Activated naive CD8-positive, alpha-beta T cell treated with anti-CD3 and anti-CD28 coated beads, Interleukin-2, amount 10 ng/mL, durations not matched to agents 7 days and 5 days (primary cell): ENCODE measurements at regions not wholly inside any gene's neighbourhood (a gene's known extent, or its start where the extent isn't known, plus 50 kb on each side); places are given as distances from the start of the nearest gene placed in this dataset.

Source experiments
- ATAC-seq: fragments of 150-1000 bp; cut with Tn5 transposase; one replicate; pipeline ENCODE4 v1.10.0; 2021; ENCODE audit warnings: low read depth, moderate library complexity
- POLR2A ChIA-PET: fragments of 350-600 bp; sonication (Branson Sonifier 250); formaldehyde crosslinking; loops from one replicate; lab custom pipeline; 2021; ENCODE audit warnings: antibody characterized with exemption; lab: Charles Lee
- DNase-seq: peaks from one replicate; pipeline ENCODE4 v3.0.0; 2021
- H3K27ac Mint-ChIP-seq: one replicate; pipeline ENCODE4 v1.8.0; 2022; ENCODE audit warnings: mild to moderate bottlenecking, mixed read lengths
- H3K27me3 Mint-ChIP-seq: one replicate; pipeline ENCODE4 v1.8.0; 2022; ENCODE audit warnings: mild to moderate bottlenecking, moderate library complexity, mixed read lengths
- H3K36me3 Mint-ChIP-seq: one replicate; pipeline ENCODE4 v1.8.0; 2021; ENCODE audit warnings: mild to moderate bottlenecking, mixed read lengths
- H3K4me1 Mint-ChIP-seq: one replicate; pipeline ENCODE4 v1.8.0; 2021; ENCODE audit warnings: mixed read lengths
- H3K4me3 Mint-ChIP-seq: one replicate; pipeline ENCODE4 v1.8.0; 2022; ENCODE audit warnings: mild to moderate bottlenecking, moderate library complexity, mixed read lengths
- H3K9me3 Mint-ChIP-seq: one replicate; pipeline ENCODE4 v1.8.0; 2021; ENCODE audit warnings: mixed read lengths

DNA sequence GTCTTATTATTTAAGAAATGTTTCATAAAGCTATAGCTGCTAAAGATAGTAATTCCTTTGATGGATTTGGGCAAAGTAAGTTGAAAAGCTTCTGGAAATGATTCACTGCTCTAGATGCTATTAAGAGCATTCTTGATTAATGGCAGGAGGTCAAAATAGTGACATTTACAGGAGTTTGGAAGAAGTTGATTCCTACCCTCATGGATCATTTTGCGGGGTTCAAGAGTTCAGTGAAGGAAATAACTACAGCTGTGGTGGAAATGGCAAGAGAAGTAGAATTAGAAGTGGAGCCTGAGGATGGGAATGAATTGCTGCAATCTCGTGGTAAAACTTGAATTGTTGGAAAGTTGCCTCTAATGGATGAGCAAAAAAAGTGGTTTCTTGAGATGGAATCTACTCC, 316.1 kb downstream of the UTRN start:
- Mint-ChIP-seq H3K27ac (no peak overlapping the region), H3K4me1 (peaks cover 24% of the 10 kb centered on the region), H3K4me3 (no peak overlapping the region), H3K27me3 (no peaks in the 10 kb centered on the region), H3K36me3 (peaks cover 48% of the 10 kb centered on the region), H3K9me3 (peaks cover 3% of the 10 kb centered on the region)
- POLR2A ChIA-PET, result interaction anchor here (0.9 kb wide), 1 partner anchor 18 kb away, joined by 3 read pairs; no protein-coding TSS in a partner anchor
- ATAC-seq (no peak), DNase-seq (no peak)

DNA sequence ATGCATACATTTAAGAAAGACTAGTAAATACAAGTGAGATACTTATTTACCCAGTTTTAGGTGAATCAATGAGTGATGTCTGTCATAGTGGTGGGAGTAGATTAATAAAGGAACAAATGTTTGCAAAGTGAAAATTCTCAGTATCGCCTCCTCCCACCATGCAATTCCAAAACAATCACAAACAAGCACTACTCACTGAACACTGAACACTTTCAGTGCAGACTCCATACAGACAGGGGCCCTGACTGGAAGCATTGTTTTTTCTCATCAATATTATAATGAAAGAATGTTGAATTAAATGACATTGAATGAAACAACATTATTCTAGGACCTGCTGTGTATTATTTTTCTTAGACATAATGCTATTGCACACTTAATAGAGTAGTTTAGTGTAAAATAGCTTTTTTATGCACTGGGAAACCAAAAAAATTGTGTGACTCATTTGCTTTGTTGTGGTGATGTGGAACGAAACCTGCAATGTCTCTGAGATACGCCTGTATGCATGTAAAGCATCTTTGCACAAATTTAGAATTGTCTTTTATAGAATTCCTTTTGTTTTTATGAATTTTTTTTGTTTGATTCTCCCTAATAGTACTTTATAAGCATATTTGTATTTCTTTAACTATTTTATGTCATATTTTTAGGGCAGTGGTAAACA, 317.5 kb downstream of the UTRN start:
- POLR2A ChIA-PET, result interaction anchor here (1.3 kb wide), 1 partner anchor 19 kb away, joined by 5 read pairs; no protein-coding TSS in a partner anchor
- H3K4me3 Mint-ChIP-seq, result peak overlapping the region; percentile 19
- DNase-seq, result no peak

DNA sequence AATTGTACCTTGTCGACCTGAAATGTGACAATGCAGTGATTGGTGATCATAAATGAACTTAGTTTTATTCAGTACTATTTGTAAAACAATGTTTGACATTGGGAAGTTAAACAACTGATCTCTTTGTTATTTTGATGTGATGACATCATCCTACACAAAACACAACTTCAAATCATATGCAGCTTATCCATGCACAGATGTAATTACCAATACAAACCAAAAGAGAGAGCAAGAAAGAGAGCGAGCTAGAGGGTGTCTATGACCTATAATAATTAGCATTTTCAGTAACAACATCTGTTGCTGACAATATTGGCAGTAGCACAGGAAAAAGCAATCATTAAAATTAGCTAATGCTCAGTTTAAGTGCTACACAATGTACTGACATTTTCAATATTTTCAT, 320.9 kb downstream of the UTRN start:
- Mint-ChIP-seq H3K9me3 (no peaks in the 10 kb centered on the region), H3K27ac (no peak overlapping the region), H3K27me3 (no peaks in the 10 kb centered on the region), H3K4me1 (peaks cover 36% of the 10 kb centered on the region), H3K4me3 (no peak overlapping the region), H3K36me3 (peaks cover 52% of the 10 kb centered on the region)
- ATAC-seq (no peak), DNase-seq (no peak)
- POLR2A ChIA-PET, result no interaction called here

More for the DNA sequence above, 317.5 kb downstream of the UTRN start:
- H3K36me3 Mint-ChIP-seq, result peaks cover 58% of the 10 kb centered on the region
- no peaks in the 10 kb centered on the region for H3K27me3 Mint-ChIP-seq
- no peak overlapping the region for H3K27ac Mint-ChIP-seq
- peak; percentile 83 for ATAC-seq
- peaks cover 28% of the 10 kb centered on the region for H3K4me1 Mint-ChIP-seq
- H3K9me3 Mint-ChIP-seq, result peaks cover 3% of the 10 kb centered on the region

- ATAC-seq (no peak), DNase-seq (no peak)
- POLR2A ChIA-PET, result no interaction called here
- peak overlapping the region; percentile 9 for H3K27ac Mint-ChIP-seq
- H3K4me1 Mint-ChIP-seq, result peaks cover 34% of the 10 kb centered on the region
- H3K4me3 Mint-ChIP-seq, result peak overlapping the region; percentile 21
- H3K36me3 Mint-ChIP-seq, result peaks cover 49% of the 10 kb centered on the region
- H3K27me3 Mint-ChIP-seq, result no peaks in the 10 kb centered on the region
- H3K9me3 Mint-ChIP-seq, result no peaks in the 10 kb centered on the region
Observed at GRCh38 chr6:144607998-144608735, 323.0 kb downstream of the UTRN start.

DNA sequence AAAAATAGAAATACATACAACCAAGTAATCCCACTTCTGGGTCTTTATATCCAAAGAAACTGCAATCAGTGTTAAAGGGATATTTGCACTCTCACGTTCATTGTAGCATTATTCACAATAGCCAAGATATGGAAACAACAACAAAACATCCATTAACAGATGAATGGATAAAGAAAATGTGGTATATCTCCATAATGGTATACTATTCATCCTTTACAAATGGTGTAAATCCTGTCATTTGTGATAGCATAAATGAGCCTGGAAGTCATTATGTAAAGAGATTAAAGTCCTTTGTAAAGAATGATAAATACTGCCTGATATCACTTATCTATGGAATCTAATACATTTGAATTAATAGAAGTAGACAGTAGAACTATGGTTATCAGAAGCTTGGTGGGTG, 327.7 kb downstream of the UTRN start:
- H3K4me1 Mint-ChIP-seq, result peaks cover 29% of the 10 kb centered on the region
- peaks cover 38% of the 10 kb centered on the region for H3K36me3 Mint-ChIP-seq
- peak overlapping the region; percentile 40 for H3K27ac Mint-ChIP-seq
- ATAC-seq, result no peak
- no peaks in the 10 kb centered on the region for H3K27me3 Mint-ChIP-seq
- H3K4me3 Mint-ChIP-seq, result no peak overlapping the region
- no peak for DNase-seq
- no peaks in the 10 kb centered on the region for H3K9me3 Mint-ChIP-seq
- POLR2A ChIA-PET, result no interaction called here

DNA sequence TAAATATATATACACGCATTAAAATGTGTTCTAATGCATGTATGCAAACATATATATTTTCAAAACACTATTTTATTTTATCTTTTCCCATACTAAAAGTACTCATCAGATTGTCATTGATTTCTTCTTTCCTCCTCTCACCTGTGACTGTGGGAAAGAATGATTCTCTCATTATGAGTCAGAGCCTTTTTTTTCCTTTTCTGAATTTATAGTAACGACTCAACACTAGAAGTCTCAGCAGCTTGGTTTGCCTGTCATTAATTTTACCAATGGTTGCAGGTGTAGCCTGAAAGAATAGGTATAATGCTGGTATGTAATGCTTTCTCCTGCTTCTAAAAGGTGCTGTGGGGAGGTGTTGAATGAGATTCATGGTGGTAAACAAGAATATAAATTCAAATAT, 328.7 kb downstream of the UTRN start:
- no peak overlapping the region for H3K27ac Mint-ChIP-seq
- peaks cover 29% of the 10 kb centered on the region for H3K36me3 Mint-ChIP-seq
- no peak for DNase-seq
- H3K4me1 Mint-ChIP-seq, result peaks cover 18% of the 10 kb centered on the region
- no peaks in the 10 kb centered on the region for H3K27me3 Mint-ChIP-seq
- ATAC-seq, result no peak
- H3K9me3 Mint-ChIP-seq, result no peaks in the 10 kb centered on the region
- no peak overlapping the region for H3K4me3 Mint-ChIP-seq
- POLR2A ChIA-PET, result no interaction called here

DNA sequence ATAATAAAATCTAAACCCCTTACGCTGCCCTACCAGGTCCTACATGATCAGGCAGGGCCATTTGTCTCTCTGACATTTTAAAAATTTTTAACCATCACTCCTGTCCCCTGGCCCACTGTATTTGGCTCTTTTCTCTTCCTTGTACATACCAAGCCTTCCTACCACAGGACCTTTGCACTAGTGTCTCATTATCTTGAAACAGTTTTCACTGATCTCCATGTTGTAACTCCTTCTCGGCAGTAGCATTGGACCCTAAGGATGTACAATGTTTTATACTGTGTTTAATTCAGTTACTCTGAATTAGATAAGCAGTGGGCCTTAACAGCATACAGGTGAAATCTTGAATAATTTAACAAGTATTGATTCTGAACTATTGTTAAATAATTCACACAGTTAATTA, 330.7 kb downstream of the UTRN start:
- Mint-ChIP-seq H3K36me3 (peaks cover 19% of the 10 kb centered on the region), H3K27me3 (no peaks in the 10 kb centered on the region), H3K4me1 (peaks cover 18% of the 10 kb centered on the region), H3K4me3 (no peak overlapping the region), H3K27ac (no peak overlapping the region), H3K9me3 (no peaks in the 10 kb centered on the region)
- POLR2A ChIA-PET, result no interaction called here
- no peak for DNase-seq
- no peak for ATAC-seq

DNA sequence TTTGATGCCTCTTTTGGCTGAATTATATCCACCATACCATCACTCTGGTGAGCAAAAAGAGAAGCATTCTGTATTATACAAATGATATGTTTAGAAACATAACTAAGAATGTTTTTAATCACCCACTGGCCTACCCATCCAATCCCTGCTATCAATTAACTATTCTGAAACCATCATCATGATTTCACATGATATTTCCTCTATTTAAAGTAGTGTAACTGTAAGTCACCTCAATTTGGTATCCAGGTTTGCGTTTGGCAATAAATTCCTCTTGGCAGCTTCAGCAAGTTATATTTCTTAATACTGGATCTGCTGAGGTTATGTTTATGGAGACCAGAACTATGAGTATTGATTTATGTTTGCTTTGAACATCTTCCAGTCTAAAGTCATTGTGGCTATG, 332.1 kb downstream of the UTRN start:
- POLR2A ChIA-PET, result no interaction called here
- Mint-ChIP-seq H3K4me3 (no peak overlapping the region), H3K4me1 (peaks cover 17% of the 10 kb centered on the region), H3K27ac (no peak overlapping the region), H3K36me3 (peaks cover 15% of the 10 kb centered on the region), H3K9me3 (no peaks in the 10 kb centered on the region), H3K27me3 (no peaks in the 10 kb centered on the region)
- DNase-seq (no peak), ATAC-seq (no peak)

DNA sequence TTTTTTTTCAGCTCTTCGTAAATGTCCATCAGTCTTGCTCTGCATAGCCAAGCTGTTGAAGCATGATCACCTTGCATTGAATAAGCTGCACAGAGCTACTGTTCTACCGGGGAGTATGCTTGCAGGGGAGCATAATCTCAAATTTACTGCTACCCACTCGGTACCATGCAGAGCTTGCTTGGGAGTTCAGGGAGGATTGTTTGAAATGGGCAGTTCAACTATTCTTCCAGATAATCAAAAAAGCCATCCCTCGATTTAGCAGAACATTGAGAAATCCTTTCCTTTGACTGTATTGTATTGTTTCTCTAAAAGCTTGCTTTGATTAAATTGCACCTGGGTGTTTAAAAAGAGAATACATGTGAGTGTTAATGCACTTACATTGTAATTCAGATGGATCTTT, 332.6 kb downstream of the UTRN start:
- Mint-ChIP-seq H3K27me3 (no peaks in the 10 kb centered on the region), H3K27ac (no peak overlapping the region), H3K4me1 (peaks cover 12% of the 10 kb centered on the region), H3K4me3 (no peak overlapping the region), H3K36me3 (peaks cover 12% of the 10 kb centered on the region), H3K9me3 (no peaks in the 10 kb centered on the region)
- POLR2A ChIA-PET, result no interaction called here
- DNase-seq (no peak), ATAC-seq (no peak)

GRCh38 chr6:144619966-144620365, 334.8 kb downstream of the UTRN start:
- peaks cover 13% of the 10 kb centered on the region for H3K36me3 Mint-ChIP-seq
- H3K4me3 Mint-ChIP-seq, result no peak overlapping the region
- no peaks in the 10 kb centered on the region for H3K27me3 Mint-ChIP-seq
- H3K4me1 Mint-ChIP-seq, result peaks cover 3% of the 10 kb centered on the region
- H3K9me3 Mint-ChIP-seq, result no peaks in the 10 kb centered on the region
- DNase-seq (no peak), ATAC-seq (no peak)
- no peak overlapping the region for H3K27ac Mint-ChIP-seq
- POLR2A ChIA-PET, result no interaction called here

GRCh38 chr6:144621332-144621731, 336.2 kb downstream of the UTRN start:
- peaks cover 13% of the 10 kb centered on the region for H3K36me3 Mint-ChIP-seq
- no peaks in the 10 kb centered on the region for H3K27me3 Mint-ChIP-seq
- ATAC-seq (no peak), DNase-seq (no peak)
- H3K4me3 Mint-ChIP-seq, result no peak overlapping the region
- H3K9me3 Mint-ChIP-seq, result no peaks in the 10 kb centered on the region
- POLR2A ChIA-PET, result no interaction called here
- H3K4me1 Mint-ChIP-seq, result peaks cover 3% of the 10 kb centered on the region
- H3K27ac Mint-ChIP-seq, result no peak overlapping the region

DNA sequence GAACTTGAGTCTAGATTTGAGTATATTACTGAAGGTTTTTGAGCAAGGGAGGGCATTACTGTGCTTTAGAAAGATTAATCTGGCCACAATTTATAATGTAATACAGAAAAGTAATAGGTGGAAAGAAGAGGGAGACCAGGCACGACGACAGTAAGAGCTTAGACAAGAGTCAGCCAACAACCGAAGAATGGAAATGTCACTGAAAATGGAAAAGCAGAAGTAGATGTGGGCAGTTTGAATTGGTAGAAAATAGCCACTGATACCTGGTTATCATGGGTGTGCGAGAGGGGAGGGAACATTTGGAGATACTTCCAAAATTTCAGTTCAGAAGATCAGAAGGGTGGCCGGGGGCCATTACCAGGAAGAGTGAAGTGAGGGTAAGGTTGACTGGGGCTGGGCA, 339.1 kb downstream of the UTRN start:
- Mint-ChIP-seq H3K36me3 (peaks cover 15% of the 10 kb centered on the region), H3K27me3 (no peaks in the 10 kb centered on the region)
- ATAC-seq, result no peak

DNA sequence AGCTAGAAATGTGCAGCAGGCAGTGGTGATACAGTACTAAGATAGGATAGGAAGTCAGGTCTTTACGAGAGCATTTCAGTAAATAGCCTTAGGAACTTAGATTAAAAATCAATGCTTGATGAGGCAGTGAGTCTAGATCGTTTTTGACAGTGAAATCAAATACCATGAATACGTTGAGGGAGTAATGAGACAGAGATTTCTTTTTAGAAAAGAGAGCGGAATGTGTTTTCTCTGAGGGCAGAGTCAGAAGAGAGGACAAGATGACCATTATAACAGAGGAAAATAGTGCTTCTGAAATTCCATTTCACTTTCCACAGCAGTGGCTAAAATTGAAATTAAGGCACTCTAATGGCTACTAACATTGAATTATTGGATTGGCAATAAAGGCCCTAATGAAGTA, 339.6 kb downstream of the UTRN start:
- H3K27ac Mint-ChIP-seq, result no peak overlapping the region
- H3K4me1 Mint-ChIP-seq, result peaks cover 3% of the 10 kb centered on the region
- no peak for ATAC-seq
- POLR2A ChIA-PET, result no interaction called here
- H3K36me3 Mint-ChIP-seq, result peaks cover 19% of the 10 kb centered on the region
- no peak overlapping the region for H3K4me3 Mint-ChIP-seq
- H3K27me3 Mint-ChIP-seq, result no peaks in the 10 kb centered on the region
- no peaks in the 10 kb centered on the region for H3K9me3 Mint-ChIP-seq
- DNase-seq, result no peak

More for the DNA sequence above, 339.1 kb downstream of the UTRN start:
- Mint-ChIP-seq H3K27ac (no peak overlapping the region), H3K4me1 (peaks cover 3% of the 10 kb centered on the region), H3K9me3 (no peaks in the 10 kb centered on the region), H3K4me3 (no peak overlapping the region)
- no peak for DNase-seq
- POLR2A ChIA-PET, result interaction anchor here (0.6 kb wide), 1 partner anchor 763 kb away, joined by 3 read pairs; no protein-coding TSS in a partner anchor

DNA sequence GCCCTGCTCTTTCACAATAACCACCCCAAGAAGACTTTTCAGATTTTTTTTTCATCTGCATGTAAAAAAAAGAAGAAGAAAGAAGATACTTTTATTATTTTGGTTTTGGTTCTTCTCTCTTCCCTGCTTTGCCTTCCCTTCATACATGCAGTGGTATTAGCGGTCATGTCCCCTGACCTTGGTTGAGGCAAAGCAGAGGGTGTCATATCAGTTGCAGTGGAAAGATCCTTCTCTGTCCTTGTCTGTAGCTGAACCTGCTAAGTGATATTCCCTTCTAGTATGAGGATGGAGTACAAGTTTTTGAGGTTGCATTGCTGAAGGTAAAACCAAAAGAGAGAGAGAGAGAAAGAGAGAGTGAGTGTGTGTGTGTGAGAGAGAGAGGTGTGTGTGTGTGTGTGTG, 345.7 kb downstream of the UTRN start:
- ATAC-seq (no peak), DNase-seq (no peak)
- Mint-ChIP-seq H3K9me3 (no peaks in the 10 kb centered on the region), H3K27me3 (no peaks in the 10 kb centered on the region), H3K4me3 (no peak overlapping the region), H3K27ac (no peak overlapping the region), H3K36me3 (peaks cover 20% of the 10 kb centered on the region), H3K4me1 (peaks cover 8% of the 10 kb centered on the region)
- POLR2A ChIA-PET, result no interaction called here
